ENCODE measurements at regions not wholly inside any gene's neighbourhood (a gene's known extent, or its start where the extent isn't known, plus 50 kb on each side); places are given as distances from the start of the nearest gene placed in this dataset.

GRCh38 chr1:166258017-166258416 lies 91.2 kb upstream of the FAM78B start:
- no peak for TF ChIP-seq CTCF (IDR thresholded peaks at IDR 0.05; ENCODE audit: low read length)
- TF ChIP-seq EZH2 (optimal IDR thresholded peaks at IDR 0.05; ENCODE audit: low read depth, low read length): no peak
- no peak for TF ChIP-seq EZH2phosphoT487 (IDR thresholded peaks at IDR 0.05; ENCODE audit: low read length)

Measured in MM.1S (cell line).